PC-3 (cell line): ENCODE measurements at regions not wholly inside any gene's neighbourhood (a gene's known extent, or its start where the extent isn't known, plus 50 kb on each side); places are given as distances from the start of the nearest gene placed in this dataset.
"Not testable (repeated sequence)": the region's sequence is repeated elsewhere in the genome, so short reads cannot be mapped to it uniquely, and the experiment has no call there.

Source experiments
- ATAC-seq: fragments of 200-7000 bp; cut with Tn5 transposase; 2 replicates; pipeline ENCODE4 v1.9.1; 2020; ENCODE audit warnings: mild to moderate bottlenecking, moderate library complexity
- BruUV-seq: library from RNA; stranded (reverse); fragments of 400-500 nt; replicated peaks from 2 replicates; lab custom pipeline; 2021; lab: Mats Ljungman, UMichigan
- CTCF ChIA-PET: fragments of 300-600 bp; sonication (Branson Sonifier 250); formaldehyde crosslinking; loops from one replicate; lab custom pipeline; 2022; ENCODE audit warnings: antibody characterized with exemption; lab: Charles Lee
- POLR2A ChIA-PET: fragments of 300-600 bp; sonication (Branson Sonifier 250); formaldehyde crosslinking; loops from one replicate; lab custom pipeline; 2022; ENCODE audit warnings: antibody characterized with exemption; ENCODE audit not compliant: unreplicated experiment; lab: Charles Lee
- DNase-seq: peaks from one replicate; pipeline ENCODE4 v3.0.0-alpha.2; 2015
- H2AFZ ChIP-seq: fragments of 300-600 bp; sonication (generic); 2 replicates; pipeline ENCODE4 v1.6.0; 2016; ENCODE audit warnings: antibody characterized with exemption, low read length
- H3F3A ChIP-seq: fragments of 300-600 bp; sonication (generic); one replicate; pipeline ENCODE4 v1.6.0; 2017; ENCODE audit warnings: antibody characterized with exemption, low read length, control low read depth, mild to moderate bottlenecking; ENCODE audit not compliant: unreplicated experiment
- H3K27ac ChIP-seq: fragments of 300-600 bp; sonication (generic); 2 replicates; pipeline ENCODE4 v1.5.1; 2016; ENCODE audit warnings: mild to moderate bottlenecking, low read length
- H3K27me3 ChIP-seq: fragments of 300-600 bp; sonication (generic); 2 replicates; pipeline ENCODE4 v1.6.1; 2016; ENCODE audit warnings: low read length, mixed read lengths
- H3K36me3 ChIP-seq: fragments of 300-600 bp; sonication (generic); 2 replicates; pipeline ENCODE4 v1.6.1; 2016; ENCODE audit warnings: low read depth, mixed run types, low read length, mixed read lengths
- H3K4me1 ChIP-seq: fragments of 300-600 bp; sonication (generic); 2 replicates; pipeline ENCODE4 v1.5.1; 2016; ENCODE audit warnings: low read length; ENCODE audit not compliant: insufficient read depth
- H3K4me2 ChIP-seq: fragments of 300-600 bp; sonication (generic); 2 replicates; pipeline ENCODE4 v1.6.0; 2016; ENCODE audit warnings: low read length
- H3K4me3 ChIP-seq: fragments of 300-600 bp; sonication (generic); 2 replicates; pipeline ENCODE4 v1.5.1; 2016; ENCODE audit warnings: mild to moderate bottlenecking, low read length, mixed read lengths
- H3K79me2 ChIP-seq: fragments of 300-600 bp; sonication (generic); 2 replicates; pipeline ENCODE4 v1.6.1; 2017; ENCODE audit warnings: low read length, mixed read lengths
- H3K9ac ChIP-seq: fragments of 300-600 bp; sonication (generic); 2 replicates; pipeline ENCODE4 v1.6.0; 2016; ENCODE audit warnings: mild to moderate bottlenecking, low read length
- H3K9me2 ChIP-seq: fragments of 300-600 bp; sonication (generic); replicated peaks from 2 replicates; pipeline ENCODE4 v1.6.1; 2016; ENCODE audit warnings: mixed run types, low read length, mixed read lengths
- H3K9me3 ChIP-seq: fragments of 300-600 bp; sonication (generic); 2 replicates; pipeline ENCODE4 v1.6.1; 2016; ENCODE audit warnings: low read length, mixed read lengths
- H4K20me1 ChIP-seq: fragments of 300-600 bp; sonication (generic); 2 replicates; pipeline ENCODE4 v1.6.1; 2016; ENCODE audit warnings: low read length, mixed read lengths
- CTCF ChIP-seq: fragments of 300-600 bp; sonication (generic); conservative IDR thresholded peaks from 2 replicates; pipeline ENCODE4 v1.5.1; 2017; ENCODE audit warnings: antibody characterized with exemption, low read depth, mild to moderate bottlenecking, low read length
- EZH2 ChIP-seq: fragments of 300-600 bp; sonication (generic); IDR thresholded peaks from one replicate; pipeline ENCODE4 v1.6.1; 2017; ENCODE audit warnings: antibody characterized with exemption, mild to moderate bottlenecking, low read length; ENCODE audit not compliant: unreplicated experiment
- EZH2phosphoT487 ChIP-seq: fragments of 300-600 bp; sonication (generic); IDR thresholded peaks from 2 replicates; pipeline ENCODE4 v1.6.1; 2018; ENCODE audit warnings: mild to moderate bottlenecking, antibody characterized with exemption, low read length, borderline replicate concordance
- intact Hi-C: fragments of 100-400 bp; cut with micrococcal nuclease; formaldehyde crosslinking; loops from 2 replicates; pipeline ENCODE4 v1.9.0; 2023

GRCh38 chr4:54589586-54589985 is 68.2 kb upstream of the KIT start:
- Histone ChIP-seq H3K27ac (no peak overlapping the region), H3K4me1 (peaks cover 13% of the 10 kb centered on the region), H4K20me1 (no peaks in the 10 kb centered on the region), H2AFZ (no peak overlapping the region), H3K9me3 (no peaks in the 10 kb centered on the region), H3K4me2 (no peak overlapping the region), H3K36me3 (no peaks in the 10 kb centered on the region), H3K9me2 (no peaks in the 10 kb centered on the region), H3K9ac (no peak overlapping the region), H3F3A (no peaks in the 10 kb centered on the region), H3K79me2 (no peaks in the 10 kb centered on the region), H3K27me3 (peaks cover 15% of the 10 kb centered on the region), H3K4me3 (no peak overlapping the region)
- TF ChIP-seq EZH2: no peak
- intact Hi-C loops: no loop called here
- no peak for ATAC-seq
- no TSS peak for BruUV-seq
- POLR2A ChIA-PET: no interaction called here
- CTCF ChIA-PET: no interaction called here
- DNase-seq: no peak

GRCh38 chr4:54593795-54594322 is 63.9 kb upstream of the KIT start:
- no peaks in the 10 kb centered on the region for H3F3A ChIP-seq
- intact Hi-C loops: no loop called here
- no peaks in the 10 kb centered on the region for H3K79me2 ChIP-seq
- H4K20me1 ChIP-seq: no peaks in the 10 kb centered on the region
- H3K27me3 ChIP-seq: peaks cover 19% of the 10 kb centered on the region; the same call in 1 of the 2 replicates
- H3K9ac ChIP-seq: no peak overlapping the region
- H3K4me2 ChIP-seq: no peak overlapping the region
- POLR2A ChIA-PET: no interaction called here
- no peaks in the 10 kb centered on the region for H3K36me3 ChIP-seq
- no peak for TF ChIP-seq CTCF
- TF ChIP-seq EZH2: no peak
- no peak for TF ChIP-seq EZH2phosphoT487
- no peaks in the 10 kb centered on the region for H3K9me2 ChIP-seq
- no peak overlapping the region for H2AFZ ChIP-seq
- no peaks in the 10 kb centered on the region for H3K9me3 ChIP-seq
- no peaks in the 10 kb centered on the region for H3K4me1 ChIP-seq
- no TSS peak for BruUV-seq
- no peak for DNase-seq
- H3K27ac ChIP-seq: no peak overlapping the region
- no peak for ATAC-seq
- no peak overlapping the region for H3K4me3 ChIP-seq
- CTCF ChIA-PET: no interaction called here

- Histone ChIP-seq H3K4me2 (no peak overlapping the region), H3K27ac (no peak overlapping the region), H3K9ac (no peak overlapping the region), H3K4me3 (no peak overlapping the region), H3K9me2 (no peaks in the 10 kb centered on the region), H3K4me1 (no peaks in the 10 kb centered on the region), H3K36me3 (no peaks in the 10 kb centered on the region), H3K27me3 (peaks cover 15% of the 10 kb centered on the region), H3K79me2 (no peaks in the 10 kb centered on the region), H3F3A (no peaks in the 10 kb centered on the region), H2AFZ (no peak overlapping the region), H4K20me1 (no peaks in the 10 kb centered on the region), H3K9me3 (no peaks in the 10 kb centered on the region)
- CTCF ChIA-PET: no interaction called here
- intact Hi-C loops: no loop called here
- ATAC-seq (no peak), DNase-seq (no peak)
- BruUV-seq: no TSS peak
- TF ChIP-seq CTCF (no peak), EZH2 (no peak), EZH2phosphoT487 (no peak)
- POLR2A ChIA-PET: no interaction called here
These were observed 61.6 kb upstream of the KIT start for GRCh38 chr4:54596201-54596600.

- H3K36me3 ChIP-seq, DNase-seq, ATAC-seq, H3K79me2 ChIP-seq, H3K4me3 ChIP-seq, H3K9me2 ChIP-seq, POLR2A ChIA-PET, H3F3A ChIP-seq, H4K20me1 ChIP-seq, H3K9ac ChIP-seq, CTCF ChIA-PET, intact Hi-C loops, H3K4me1 ChIP-seq, BruUV-seq, H3K27ac ChIP-seq, H3K9me3 ChIP-seq, H2AFZ ChIP-seq, H3K4me2 ChIP-seq: not testable (repeated sequence)
- H3K27me3 ChIP-seq: peaks cover 13% of the 10 kb centered on the region
These were observed 60.1 kb upstream of the KIT start for GRCh38 chr4:54597678-54598077.

GRCh38 chr4:54602175-54602574 is 55.6 kb upstream of the KIT start:
- H3K9ac ChIP-seq, H3K27ac ChIP-seq, H3K79me2 ChIP-seq, ATAC-seq, H3K4me1 ChIP-seq, CTCF ChIA-PET, POLR2A ChIA-PET, H3K36me3 ChIP-seq, H3K9me2 ChIP-seq, H3K9me3 ChIP-seq, H4K20me1 ChIP-seq, H3K4me3 ChIP-seq, BruUV-seq, H2AFZ ChIP-seq, H3K4me2 ChIP-seq, DNase-seq, H3F3A ChIP-seq, intact Hi-C loops: not testable (repeated sequence)
- H3K27me3 ChIP-seq: peaks cover 42% of the 10 kb centered on the region
